HEK293 (cell line): ENCODE measurements at regions not wholly inside any gene's neighbourhood (a gene's known extent, or its start where the extent isn't known, plus 50 kb on each side); places are given as distances from the start of the nearest gene placed in this dataset.

Experiments
- CTCF ChIA-PET: fragments of 350-600 bp; formaldehyde crosslinking; extraction: SDS; loops from one replicate; lab custom pipeline; 2021; ENCODE audit warnings: antibody characterized with exemption; lab: Yijun Ruan, JAX
- POLR2A ChIA-PET: fragments of 300-600 bp; formaldehyde crosslinking; extraction: SDS; loops from one replicate; lab custom pipeline; 2020; ENCODE audit warnings: antibody characterized with exemption, inconsistent platforms; lab: Yijun Ruan, JAX
- H3K27ac ChIP-seq: fragments of 200-500 bp; sonication (Bioruptor generic); 2 replicates; pipeline ENCODE4 v1.5.1; 2014; ENCODE audit warnings: low read depth, low read length, control low read depth, inconsistent platforms; ENCODE audit errors: extremely low read depth
- H3K36me3 ChIP-seq, 2 experiments: fragments of 200-500 bp in 1 of 2; sonication (Bioruptor generic) in 1 of 2; 1 replicate in 1 of 2; 2 replicates in 1 of 2; pipeline ENCODE4 v1.5.1; 2014 to 2017; ENCODE audit warnings: inconsistent platforms in 2 of 2, low read length in 2 of 2; ENCODE audit not compliant: control insufficient read depth in 2 of 2, insufficient read depth in 1 of 2
- H3K4me1 ChIP-seq: fragments of 200-500 bp; sonication (Bioruptor generic); 2 replicates; pipeline ENCODE4 v1.5.1; 2014; ENCODE audit warnings: mild to moderate bottlenecking, low read length, inconsistent platforms; ENCODE audit not compliant: control insufficient read depth, insufficient read depth
- H3K4me3 ChIP-seq: 2 replicates; pipeline ENCODE4 v1.5.1; 2011; ENCODE audit warnings: low read depth, mild to moderate bottlenecking, control low read depth, low read length, moderate library complexity
- H3K9me3 ChIP-seq: fragments of 200-500 bp; sonication (Bioruptor generic); 2 replicates; pipeline ENCODE4 v1.5.1; 2014; ENCODE audit warnings: low read depth, low read length, inconsistent platforms; ENCODE audit not compliant: control insufficient read depth, insufficient read depth
- BCL6B ChIP-seq: fragments of 450-650 bp; formaldehyde crosslinking; IDR thresholded peaks from 2 replicates; pipeline ENCODE4 v1.5.1; 2017; ENCODE audit warnings: missing biosample characterization, missing genetic modification characterization
- SCRT1 ChIP-seq: fragments of 450-650 bp; formaldehyde crosslinking; IDR thresholded peaks from 2 replicates; pipeline ENCODE4 v1.5.1; 2016; ENCODE audit warnings: missing biosample characterization, missing genetic modification characterization, borderline replicate concordance
- SCRT2 ChIP-seq: fragments of 450-650 bp; formaldehyde crosslinking; IDR thresholded peaks from 2 replicates; pipeline ENCODE4 v1.5.1; 2016; ENCODE audit warnings: missing biosample characterization, missing genetic modification characterization
- TCF7L2 ChIP-seq: IDR thresholded peaks from 2 replicates; pipeline ENCODE4 v1.6.1; 2011; ENCODE audit warnings: low read depth, mild to moderate bottlenecking, inconsistent platforms, low read length, moderate library complexity, borderline replicate concordance
- ZBTB26 ChIP-seq: fragments of 450-650 bp; formaldehyde crosslinking; optimal IDR thresholded peaks from 2 replicates; pipeline ENCODE3; 2016; ENCODE audit warnings: missing biosample characterization, mild to moderate bottlenecking, missing genetic modification characterization
- ZFHX2 ChIP-seq: fragments of 450-650 bp; formaldehyde crosslinking; conservative IDR thresholded peaks from 2 replicates; pipeline ENCODE4 v1.5.1; 2016; ENCODE audit warnings: missing biosample characterization, missing genetic modification characterization
- ZFP41 ChIP-seq: fragments of 450-650 bp; formaldehyde crosslinking; IDR thresholded peaks from 2 replicates; pipeline ENCODE4 v1.5.1; 2016; ENCODE audit warnings: missing biosample characterization, missing genetic modification characterization, borderline replicate concordance
- ZNF146 ChIP-seq: fragments of 450-650 bp; formaldehyde crosslinking; IDR thresholded peaks from 2 replicates; pipeline ENCODE4 v1.5.1; 2016; ENCODE audit warnings: missing biosample characterization, missing genetic modification characterization
- ZNF157 ChIP-seq: fragments of 450-650 bp; formaldehyde crosslinking; IDR thresholded peaks from 2 replicates; pipeline ENCODE4 v1.5.1; 2016; ENCODE audit warnings: missing biosample characterization, missing genetic modification characterization
- ZNF184 ChIP-seq: fragments of 450-650 bp; IDR thresholded peaks from 2 replicates; pipeline ENCODE4 v1.5.1; 2018; ENCODE audit warnings: missing biosample characterization, mild to moderate bottlenecking, missing genetic modification characterization
- ZNF211 ChIP-seq: fragments of 450-650 bp; formaldehyde crosslinking; IDR thresholded peaks from 2 replicates; pipeline ENCODE4 v1.5.1; 2016; ENCODE audit warnings: low read depth, missing biosample characterization, missing genetic modification characterization
- ZNF292 ChIP-seq: fragments of 450-650 bp; formaldehyde crosslinking; IDR thresholded peaks from 2 replicates; pipeline ENCODE4 v1.5.1; 2016; ENCODE audit warnings: low read depth, missing biosample characterization, missing genetic modification characterization, borderline replicate concordance
- ZNF311 ChIP-seq: fragments of 450-650 bp; formaldehyde crosslinking; IDR thresholded peaks from 2 replicates; pipeline ENCODE4 v1.5.1; 2017; ENCODE audit warnings: missing biosample characterization, missing genetic modification characterization, borderline replicate concordance
- ZNF366 ChIP-seq: fragments of 450-650 bp; formaldehyde crosslinking; conservative IDR thresholded peaks from 2 replicates; pipeline ENCODE4 v1.5.1; 2016; ENCODE audit warnings: missing biosample characterization, missing genetic modification characterization
- ZNF473 ChIP-seq: fragments of 450-650 bp; formaldehyde crosslinking; IDR thresholded peaks from 2 replicates; pipeline ENCODE4 v1.5.1; 2017; ENCODE audit warnings: missing biosample characterization, missing genetic modification characterization
- ZNF518A ChIP-seq: fragments of 450-650 bp; formaldehyde crosslinking; conservative IDR thresholded peaks from 2 replicates; pipeline ENCODE4 v1.5.1; 2016; ENCODE audit warnings: low read depth, missing biosample characterization, missing genetic modification characterization
- ZNF580 ChIP-seq: fragments of 450-650 bp; formaldehyde crosslinking; IDR thresholded peaks from 2 replicates; pipeline ENCODE4 v1.5.1; 2016; ENCODE audit warnings: missing biosample characterization, missing genetic modification characterization
- ZNF585B ChIP-seq: fragments of 450-650 bp; formaldehyde crosslinking; IDR thresholded peaks from 2 replicates; pipeline ENCODE4 v1.5.1; 2016; ENCODE audit warnings: missing biosample characterization, missing genetic modification characterization
- ZNF654 ChIP-seq: fragments of 450-650 bp; formaldehyde crosslinking; IDR thresholded peaks from 2 replicates; pipeline ENCODE4 v1.5.1; 2016; ENCODE audit warnings: low read depth, missing biosample characterization, missing genetic modification characterization
- ZNF660 ChIP-seq: fragments of 450-650 bp; IDR thresholded peaks from 2 replicates; pipeline ENCODE4 v1.5.1; 2018; ENCODE audit warnings: missing biosample characterization, mild to moderate bottlenecking, missing genetic modification characterization
- ZNF670 ChIP-seq: fragments of 450-650 bp; formaldehyde crosslinking; IDR thresholded peaks from 2 replicates; pipeline ENCODE4 v1.5.1; 2016; ENCODE audit warnings: missing biosample characterization, missing genetic modification characterization, low read depth
- ZNF747 ChIP-seq: fragments of 450-650 bp; formaldehyde crosslinking; IDR thresholded peaks from 2 replicates; pipeline ENCODE4 v1.5.1; 2016; ENCODE audit warnings: missing biosample characterization, missing genetic modification characterization
- ZNF776 ChIP-seq: fragments of 450-650 bp; formaldehyde crosslinking; IDR thresholded peaks from 2 replicates; pipeline ENCODE4 v1.5.0; 2017; ENCODE audit warnings: missing biosample characterization, missing genetic modification characterization, borderline replicate concordance
- ZNF791 ChIP-seq: fragments of 450-650 bp; formaldehyde crosslinking; IDR thresholded peaks from 2 replicates; pipeline ENCODE4 v1.5.1; 2016; ENCODE audit warnings: missing biosample characterization, missing genetic modification characterization
- ZXDB ChIP-seq: fragments of 450-650 bp; formaldehyde crosslinking; IDR thresholded peaks from 2 replicates; pipeline ENCODE4 v1.5.1; 2016; ENCODE audit warnings: missing biosample characterization, missing genetic modification characterization

- TF ChIP-seq ZNF292 (tag by site-specific recombination) (no peak), ZNF791 (no peak), ZFHX2 (tag by site-specific recombination) (no peak), SCRT1 (tag by site-specific recombination) (no peak), ZNF747 (tag by site-specific recombination) (no peak), ZNF146 (tag by site-specific recombination) (no peak), ZFP41 (tag by site-specific recombination) (no peak), ZNF311 (tag by site-specific recombination) (no peak), ZNF211 (tag by site-specific recombination) (no peak), ZXDB (no peak), ZNF366 (tag by site-specific recombination) (no peak), ZNF776 (tag by site-specific recombination) (no peak), ZNF585B (tag by site-specific recombination) (no peak), ZNF157 (tag by site-specific recombination) (no peak), ZBTB26 (tag by site-specific recombination) (no peak), ZNF654 (tag by site-specific recombination) (no peak), TCF7L2 (no peak), SCRT2 (tag by site-specific recombination) (no peak)
- POLR2A ChIA-PET = no interaction called here
- H3K4me1 ChIP-seq = no peaks in the 10 kb centered on the region
- H3K36me3 ChIP-seq = no peaks in the 10 kb centered on the region
- no peak overlapping the region for H3K4me3 ChIP-seq
- no peak overlapping the region for H3K27ac ChIP-seq
- H3K9me3 ChIP-seq = no peaks in the 10 kb centered on the region
- CTCF ChIA-PET = no interaction called here
Observed at GRCh38 chr5:8473016-8473415, 604.1 kb downstream of the MTRR start.

GRCh38 chr5:8473827-8474568 lies 605.0 kb downstream of the MTRR start:
- Histone ChIP-seq H3K4me3 (no peak overlapping the region), H3K27ac (no peak overlapping the region), H3K36me3 (no peaks in the 10 kb centered on the region), H3K4me1 (no peaks in the 10 kb centered on the region), H3K9me3 (no peaks in the 10 kb centered on the region)
- ChIA-PET CTCF (interaction anchor here (0.6 to 1.0 kb wide), 5 partner anchors 11 to 1851 kb away, joined by 3 to 4 read pairs (median 4); no protein-coding TSS in a partner anchor), POLR2A (no interaction called here)
- no peak for TF ChIP-seq ZNF580 (tag by site-specific recombination)
- TF ChIP-seq ZNF184 = no peak
- no peak for TF ChIP-seq SCRT2 (tag by site-specific recombination)
- no peak for TF ChIP-seq ZNF660 (tag by site-specific recombination)
- no peak for TF ChIP-seq ZNF518A (tag by site-specific recombination)
- TF ChIP-seq ZNF670 (tag by site-specific recombination) = no peak
- TF ChIP-seq ZNF473 = no peak
- no peak for TF ChIP-seq BCL6B (tag by site-specific recombination)
